GM12872 (cell line): ENCODE measurements at regions not wholly inside any gene's neighbourhood (a gene's known extent, or its start where the extent isn't known, plus 50 kb on each side); places are given as distances from the start of the nearest gene placed in this dataset.

Source experiments
- CTCF ChIP-seq: IDR thresholded peaks from 3 replicates; pipeline ENCODE4 v1.5.1; 2011; ENCODE audit warnings: low read depth, mild to moderate bottlenecking, low read length, moderate library complexity; ENCODE audit not compliant: insufficient read depth

GRCh38 chr4:14431155-14432134, 570.8 kb upstream of the CPEB2 start:
- TF ChIP-seq CTCF: no peak

GRCh38 chr4:14434483-14434882, 567.8 kb upstream of the CPEB2 start:
- no peak for TF ChIP-seq CTCF

- no peak for TF ChIP-seq CTCF
These were observed 567.4 kb upstream of the CPEB2 start for GRCh38 chr4:14434916-14435315.

- TF ChIP-seq CTCF: no peak
These were observed 560.7 kb upstream of the CPEB2 start for GRCh38 chr4:14441561-14441960.

- TF ChIP-seq CTCF: no peak
These were observed 556.4 kb upstream of the CPEB2 start for GRCh38 chr4:14445882-14446281.

GRCh38 chr4:14446311-14446710, 556.0 kb upstream of the CPEB2 start:
- TF ChIP-seq CTCF: no peak

GRCh38 chr4:14446904-14447303, 555.4 kb upstream of the CPEB2 start:
- no peak for TF ChIP-seq CTCF
